ENCODE measurements at regions not wholly inside any gene's neighbourhood (a gene's known extent, or its start where the extent isn't known, plus 50 kb on each side); places are given as distances from the start of the nearest gene placed in this dataset.

DNA sequence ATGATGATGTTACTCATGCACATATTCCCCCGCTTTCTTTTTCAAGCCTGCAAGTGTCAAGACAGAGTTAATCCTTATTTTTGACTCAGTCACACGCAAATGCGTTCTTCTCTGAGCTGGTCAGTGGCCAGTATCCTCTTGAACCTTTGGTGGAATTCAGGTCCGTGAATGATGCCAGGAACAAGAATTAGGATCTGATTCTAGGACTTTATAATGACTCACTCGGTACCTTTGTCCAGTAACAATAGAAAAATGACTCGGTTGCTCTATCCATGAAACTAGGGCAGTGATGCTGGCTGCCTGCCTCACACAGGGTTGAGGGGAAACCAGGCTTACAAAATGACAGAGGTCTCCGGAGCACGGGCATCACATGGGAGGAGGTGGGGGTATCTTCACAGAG lies 185.8 kb upstream of the NUDT4 start:
- no peak for ATAC-seq (ENCODE audit: low read depth)
- no peak overlapping the region for H2AFZ ChIP-seq (replicated peaks; ENCODE audit: low read length, poor library complexity)

More for the DNA sequence above, 185.8 kb upstream of the NUDT4 start:
- Histone ChIP-seq H3K9me1 (ENCODE audit: insufficient read depth, low read length) (no peaks in the 10 kb centered on the region), H3K79me1 (ENCODE audit: low read depth in 1 of 2, low read length in 2 of 2) (no peaks in the 10 kb centered on the region), H3K27ac (ENCODE audit: insufficient read depth, low read length) (no peak overlapping the region), H3K14ac (replicated peaks; ENCODE audit: low read depth, low read length) (no peak overlapping the region), H3K23ac (ENCODE audit: low read depth, low read length) (no peak overlapping the region), H2AK5ac (ENCODE audit: low read depth, low read length) (no peak overlapping the region), H3K36me3 (ENCODE audit: control insufficient read depth, insufficient read depth, low read length) (no peaks in the 10 kb centered on the region), H2BK15ac (ENCODE audit: low read depth, low read length) (no peak overlapping the region), H3K27me3 (ENCODE audit: control insufficient read depth, insufficient read depth, low read length) (no peaks in the 10 kb centered on the region), H3K9ac (ENCODE audit: low read depth, low read length) (no peak overlapping the region), H2AK9ac (replicated peaks; ENCODE audit: low read depth, low read length, poor library complexity) (no peak overlapping the region), H3K18ac (ENCODE audit: low read depth, low read length) (no peak overlapping the region), H3K4me1 (ENCODE audit: control insufficient read depth, insufficient read depth, low read length) (0 out of 2 replicates have a peak, but pooled peaks cover 2% of the 10 kb centered on the region), H3K4ac (ENCODE audit: low read depth, low read length) (0 out of 2 replicates have a peak overlapping the region, but pooled peaks have one; percentile 16), H4K20me1 (ENCODE audit: insufficient read depth, low read length) (no peaks in the 10 kb centered on the region), H4K8ac (ENCODE audit: low read depth in 2 of 2, low read length in 2 of 2) (no peak overlapping the region), H2BK20ac (ENCODE audit: low read depth, low read length) (no peak overlapping the region), H4K91ac (ENCODE audit: insufficient read depth, low read depth, low read length) (no peak overlapping the region), H3K9me3 (ENCODE audit: control insufficient read depth, insufficient read depth, low read length) (0 out of 2 replicates have a peak, but pooled peaks cover 2% of the 10 kb centered on the region), H3K56ac (ENCODE audit: extremely low read depth, insufficient read depth, low read length) (no peak overlapping the region), H2BK120ac (ENCODE audit: low read depth, low read length) (no peak overlapping the region), H3K4me3 (ENCODE audit: insufficient read depth, low read depth, low read length) (no peak overlapping the region), H3K4me2 (ENCODE audit: low read depth, low read length) (no peak overlapping the region), H4K5ac (ENCODE audit: low read depth, low read length) (no peak overlapping the region), H2BK5ac (ENCODE audit: low read depth, low read length, poor library complexity, severe bottlenecking) (no peak overlapping the region)
- WGBS, 2 experiments (ENCODE audit: extremely low coverage in 2 of 2, insufficient read length in 1 of 2), result 95% methylated on average over 4 of the region's 8 CpGs; no CpG with 5 or more reads in 1 of the 2 experiments
- ChIA-PET CTCF (no interaction called here), POLR2A (ENCODE audit: unreplicated experiment) (no interaction called here)
- BruUV-seq (replicated peaks), result no TSS peak
- intact Hi-C loops (cut with micrococcal nuclease), result no loop called here
- TF ChIP-seq MXI1 (IDR thresholded peaks at IDR 0.05; ENCODE audit: borderline replicate concordance, low read depth, low read length) (no peak), CHD1 (IDR thresholded peaks at IDR 0.05; ENCODE audit: low read depth, low read length) (no peak), FOS (IDR thresholded peaks at IDR 0.05; ENCODE audit: low read depth, low read length) (no peak), CEBPB (IDR thresholded peaks at IDR 0.05; ENCODE audit: low read depth, low read length) (no peak), USF2 (IDR thresholded peaks at IDR 0.05; ENCODE audit: low read depth, low read length) (no peak), RFX5 (IDR thresholded peaks at IDR 0.05; ENCODE audit: low read depth, low read length) (no peak), RAD21 (IDR thresholded peaks at IDR 0.05; ENCODE audit: low read length) (no peak), RCOR1 (IDR thresholded peaks at IDR 0.05; ENCODE audit: insufficient replicate concordance, low read length) (no peak)
- TF ChIP-seq, protein P1, sequence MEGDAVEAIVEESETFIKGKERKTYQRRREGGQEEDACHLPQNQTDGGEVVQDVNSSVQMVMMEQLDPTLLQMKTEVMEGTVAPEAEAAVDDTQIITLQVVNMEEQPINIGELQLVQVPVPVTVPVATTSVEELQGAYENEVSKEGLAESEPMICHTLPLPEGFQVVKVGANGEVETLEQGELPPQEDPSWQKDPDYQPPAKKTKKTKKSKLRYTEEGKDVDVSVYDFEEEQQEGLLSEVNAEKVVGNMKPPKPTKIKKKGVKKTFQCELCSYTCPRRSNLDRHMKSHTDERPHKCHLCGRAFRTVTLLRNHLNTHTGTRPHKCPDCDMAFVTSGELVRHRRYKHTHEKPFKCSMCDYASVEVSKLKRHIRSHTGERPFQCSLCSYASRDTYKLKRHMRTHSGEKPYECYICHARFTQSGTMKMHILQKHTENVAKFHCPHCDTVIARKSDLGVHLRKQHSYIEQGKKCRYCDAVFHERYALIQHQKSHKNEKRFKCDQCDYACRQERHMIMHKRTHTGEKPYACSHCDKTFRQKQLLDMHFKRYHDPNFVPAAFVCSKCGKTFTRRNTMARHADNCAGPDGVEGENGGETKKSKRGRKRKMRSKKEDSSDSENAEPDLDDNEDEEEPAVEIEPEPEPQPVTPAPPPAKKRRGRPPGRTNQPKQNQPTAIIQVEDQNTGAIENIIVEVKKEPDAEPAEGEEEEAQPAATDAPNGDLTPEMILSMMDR (conservative IDR thresholded peaks at IDR 0.05; ENCODE audit: low read depth, low read length), result no peak
- TF ChIP-seq, protein P2, sequence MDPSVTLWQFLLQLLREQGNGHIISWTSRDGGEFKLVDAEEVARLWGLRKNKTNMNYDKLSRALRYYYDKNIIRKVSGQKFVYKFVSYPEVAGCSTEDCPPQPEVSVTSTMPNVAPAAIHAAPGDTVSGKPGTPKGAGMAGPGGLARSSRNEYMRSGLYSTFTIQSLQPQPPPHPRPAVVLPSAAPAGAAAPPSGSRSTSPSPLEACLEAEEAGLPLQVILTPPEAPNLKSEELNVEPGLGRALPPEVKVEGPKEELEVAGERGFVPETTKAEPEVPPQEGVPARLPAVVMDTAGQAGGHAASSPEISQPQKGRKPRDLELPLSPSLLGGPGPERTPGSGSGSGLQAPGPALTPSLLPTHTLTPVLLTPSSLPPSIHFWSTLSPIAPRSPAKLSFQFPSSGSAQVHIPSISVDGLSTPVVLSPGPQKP (IDR thresholded peaks at IDR 0.05; ENCODE audit: borderline replicate concordance, low read depth, low read length), result no peak
- dilution Hi-C loops (cut with HindIII; ENCODE audit: low sequenced_read_pairs, unreplicated experiment), result no loop called here
- no peak for DNase-seq
- in situ Hi-C loops (cut with MboI; ENCODE audit: low sequenced_read_pairs), result no loop called here

Data from IMR-90 (cell line).